Neural cell (in vitro differentiated cells): ENCODE measurements at regions not wholly inside any gene's neighbourhood (a gene's known extent, or its start where the extent isn't known, plus 50 kb on each side); places are given as distances from the start of the nearest gene placed in this dataset.

Experiments used
- H2AFZ ChIP-seq: fragments of 200-600, 300-800 bp; sonication (generic), shearing (Covaris generic); 2 replicates; pipeline ENCODE4 v1.6.0; 2014; ENCODE audit warnings: low read depth, mild to moderate bottlenecking, antibody characterized with exemption, low read length, moderate library complexity
- H3F3A ChIP-seq: fragments of 200-600 bp; shearing (Covaris generic); 2 replicates; pipeline ENCODE4 v1.6.1; 2016; ENCODE audit warnings: mild to moderate bottlenecking, moderate library complexity, mixed read lengths, antibody characterized with exemption, low read length; ENCODE audit not compliant: insufficient read depth, poor library complexity, severe bottlenecking
- H3K27ac ChIP-seq: fragments of 200-600, 300-800 bp; sonication (generic), shearing (Covaris generic); 2 replicates; pipeline ENCODE4 v1.5.1; 2014; ENCODE audit warnings: mild to moderate bottlenecking, low read length, moderate library complexity
- H3K27me3 ChIP-seq: fragments of 300-800, 200-600 bp; sonication (generic), shearing (Covaris generic); 2 replicates; pipeline ENCODE4 v1.6.0; 2014; ENCODE audit warnings: mild to moderate bottlenecking, low read depth, low read length, moderate library complexity; ENCODE audit not compliant: insufficient read depth
- H3K36me3 ChIP-seq: fragments of 300-800, 200-600 bp; sonication (generic), shearing (Covaris generic); 2 replicates; pipeline ENCODE4 v1.5.1; 2014; ENCODE audit warnings: mild to moderate bottlenecking, antibody characterized with exemption, low read length, moderate library complexity; ENCODE audit not compliant: insufficient read depth
- H3K4me2 ChIP-seq: fragments of 300-800, 200-600 bp; sonication (generic), shearing (Covaris generic); 2 replicates; pipeline ENCODE4 v1.6.0; 2014; ENCODE audit warnings: mild to moderate bottlenecking, low read length
- H3K4me3 ChIP-seq: fragments of 300-800, 200-600 bp; sonication (generic), shearing (Covaris generic); 2 replicates; pipeline ENCODE4 v1.5.1; 2014; ENCODE audit warnings: mild to moderate bottlenecking, low read length, moderate library complexity
- H3K79me2 ChIP-seq: fragments of 200-600 bp; shearing (Covaris generic); replicated peaks from 2 replicates; pipeline ENCODE4 v1.6.0; 2014; ENCODE audit warnings: mild to moderate bottlenecking, low read length, moderate library complexity; ENCODE audit not compliant: insufficient read depth
- H3K9ac ChIP-seq: fragments of 300-800, 200-600 bp; sonication (generic), shearing (Covaris generic); 2 replicates; pipeline ENCODE4 v1.6.1; 2016; ENCODE audit warnings: mild to moderate bottlenecking, low read length, mixed read lengths
- H3K9me2 ChIP-seq: fragments of 200-600 bp; shearing (Covaris generic); 2 replicates; pipeline ENCODE4 v1.6.1; 2016; ENCODE audit warnings: mild to moderate bottlenecking, low read length, mixed read lengths; ENCODE audit not compliant: insufficient read depth
- H3K9me3 ChIP-seq: fragments of 200-600, 300-800 bp; sonication (generic), shearing (Covaris generic); 2 replicates; pipeline ENCODE4 v1.6.1; 2016; ENCODE audit warnings: mild to moderate bottlenecking, mixed run types, low read length, moderate library complexity, mixed read lengths
- H4K20me1 ChIP-seq: fragments of 200-600 bp; shearing (Covaris generic); 2 replicates; pipeline ENCODE4 v1.6.1; 2016; ENCODE audit warnings: mild to moderate bottlenecking, mixed run types; ENCODE audit not compliant: insufficient read depth
- EP300 ChIP-seq: fragments of 450-650 bp; conservative IDR thresholded peaks from 2 replicates; pipeline ENCODE4 v1.6.1; 2014; ENCODE audit warnings: antibody characterized with exemption, mild to moderate bottlenecking, moderate library complexity; ENCODE audit not compliant: poor library complexity, severe bottlenecking
- EZH2 ChIP-seq: fragments of 200-600, 300-800 bp; shearing (Covaris generic), sonication (generic); IDR thresholded peaks from 2 replicates; pipeline ENCODE4 v1.6.1; 2014; ENCODE audit warnings: antibody characterized with exemption, low read length, borderline replicate concordance, mild to moderate bottlenecking; ENCODE audit not compliant: insufficient read depth, poor library complexity, severe bottlenecking
- MXI1 ChIP-seq: fragments of 450-650 bp; conservative IDR thresholded peaks from 2 replicates; pipeline ENCODE4 v1.6.1; 2014; ENCODE audit warnings: antibody characterized with exemption, mild to moderate bottlenecking; ENCODE audit not compliant: poor library complexity, severe bottlenecking
- POLR2AphosphoS5 ChIP-seq: IDR thresholded peaks from 2 replicates; pipeline ENCODE4 v1.6.1; 2012
- RAD21 ChIP-seq: fragments of 450-650 bp; conservative IDR thresholded peaks from 2 replicates; pipeline ENCODE4 v1.6.1; 2014; ENCODE audit warnings: antibody characterized with exemption, mild to moderate bottlenecking, moderate library complexity
- SMC3 ChIP-seq: fragments of 450-650 bp; conservative IDR thresholded peaks from 2 replicates; pipeline ENCODE4 v1.6.1; 2014; ENCODE audit warnings: antibody characterized with exemption, mild to moderate bottlenecking, moderate library complexity; ENCODE audit not compliant: poor library complexity
- TAF1 ChIP-seq: IDR thresholded peaks from 2 replicates; pipeline ENCODE4 v1.6.1; 2012; ENCODE audit warnings: low read depth
- TF ChIP-seq, protein P1 (sequence below): fragments of 450-650 bp; IDR thresholded peaks from 2 replicates; pipeline ENCODE4 v1.5.1; 2014; ENCODE audit warnings: antibody characterized with exemption, mild to moderate bottlenecking, moderate library complexity; ENCODE audit not compliant: poor library complexity, severe bottlenecking
- TF ChIP-seq, protein P2 (sequence below): IDR thresholded peaks from 2 replicates; pipeline ENCODE4 v1.6.1; 2012; ENCODE audit warnings: borderline replicate concordance

DNA sequence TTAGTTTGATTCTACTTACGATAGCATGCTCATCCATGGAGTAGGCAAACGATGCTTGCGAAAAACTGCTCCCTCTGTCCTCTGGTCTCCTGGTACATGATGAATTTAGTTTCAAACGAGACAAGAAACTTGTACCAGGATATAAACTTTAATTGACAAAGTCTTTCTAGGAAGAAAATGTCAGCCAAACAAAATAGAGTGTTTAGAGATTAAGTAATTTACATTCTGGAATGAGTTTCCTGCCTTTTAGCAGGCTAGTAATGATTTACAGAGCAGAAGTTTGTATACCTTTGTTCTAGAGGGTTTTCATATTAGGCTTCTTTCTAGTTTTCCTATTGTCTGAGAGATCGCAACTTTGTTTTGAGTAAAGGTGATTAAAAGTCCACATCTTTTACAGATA, 206.9 kb downstream of the RPL10L start:
- Histone ChIP-seq H2AFZ (no peak overlapping the region), H3K9me2 (no peaks in the 10 kb centered on the region)
- TF ChIP-seq SMC3 (no peak), TAF1 (no peak), POLR2AphosphoS5 (no peak), EP300 (no peak), EZH2 (no peak), MXI1 (no peak), RAD21 (no peak)
- TF ChIP-seq, protein P1, sequence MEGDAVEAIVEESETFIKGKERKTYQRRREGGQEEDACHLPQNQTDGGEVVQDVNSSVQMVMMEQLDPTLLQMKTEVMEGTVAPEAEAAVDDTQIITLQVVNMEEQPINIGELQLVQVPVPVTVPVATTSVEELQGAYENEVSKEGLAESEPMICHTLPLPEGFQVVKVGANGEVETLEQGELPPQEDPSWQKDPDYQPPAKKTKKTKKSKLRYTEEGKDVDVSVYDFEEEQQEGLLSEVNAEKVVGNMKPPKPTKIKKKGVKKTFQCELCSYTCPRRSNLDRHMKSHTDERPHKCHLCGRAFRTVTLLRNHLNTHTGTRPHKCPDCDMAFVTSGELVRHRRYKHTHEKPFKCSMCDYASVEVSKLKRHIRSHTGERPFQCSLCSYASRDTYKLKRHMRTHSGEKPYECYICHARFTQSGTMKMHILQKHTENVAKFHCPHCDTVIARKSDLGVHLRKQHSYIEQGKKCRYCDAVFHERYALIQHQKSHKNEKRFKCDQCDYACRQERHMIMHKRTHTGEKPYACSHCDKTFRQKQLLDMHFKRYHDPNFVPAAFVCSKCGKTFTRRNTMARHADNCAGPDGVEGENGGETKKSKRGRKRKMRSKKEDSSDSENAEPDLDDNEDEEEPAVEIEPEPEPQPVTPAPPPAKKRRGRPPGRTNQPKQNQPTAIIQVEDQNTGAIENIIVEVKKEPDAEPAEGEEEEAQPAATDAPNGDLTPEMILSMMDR: no peak
- TF ChIP-seq, protein P2, sequence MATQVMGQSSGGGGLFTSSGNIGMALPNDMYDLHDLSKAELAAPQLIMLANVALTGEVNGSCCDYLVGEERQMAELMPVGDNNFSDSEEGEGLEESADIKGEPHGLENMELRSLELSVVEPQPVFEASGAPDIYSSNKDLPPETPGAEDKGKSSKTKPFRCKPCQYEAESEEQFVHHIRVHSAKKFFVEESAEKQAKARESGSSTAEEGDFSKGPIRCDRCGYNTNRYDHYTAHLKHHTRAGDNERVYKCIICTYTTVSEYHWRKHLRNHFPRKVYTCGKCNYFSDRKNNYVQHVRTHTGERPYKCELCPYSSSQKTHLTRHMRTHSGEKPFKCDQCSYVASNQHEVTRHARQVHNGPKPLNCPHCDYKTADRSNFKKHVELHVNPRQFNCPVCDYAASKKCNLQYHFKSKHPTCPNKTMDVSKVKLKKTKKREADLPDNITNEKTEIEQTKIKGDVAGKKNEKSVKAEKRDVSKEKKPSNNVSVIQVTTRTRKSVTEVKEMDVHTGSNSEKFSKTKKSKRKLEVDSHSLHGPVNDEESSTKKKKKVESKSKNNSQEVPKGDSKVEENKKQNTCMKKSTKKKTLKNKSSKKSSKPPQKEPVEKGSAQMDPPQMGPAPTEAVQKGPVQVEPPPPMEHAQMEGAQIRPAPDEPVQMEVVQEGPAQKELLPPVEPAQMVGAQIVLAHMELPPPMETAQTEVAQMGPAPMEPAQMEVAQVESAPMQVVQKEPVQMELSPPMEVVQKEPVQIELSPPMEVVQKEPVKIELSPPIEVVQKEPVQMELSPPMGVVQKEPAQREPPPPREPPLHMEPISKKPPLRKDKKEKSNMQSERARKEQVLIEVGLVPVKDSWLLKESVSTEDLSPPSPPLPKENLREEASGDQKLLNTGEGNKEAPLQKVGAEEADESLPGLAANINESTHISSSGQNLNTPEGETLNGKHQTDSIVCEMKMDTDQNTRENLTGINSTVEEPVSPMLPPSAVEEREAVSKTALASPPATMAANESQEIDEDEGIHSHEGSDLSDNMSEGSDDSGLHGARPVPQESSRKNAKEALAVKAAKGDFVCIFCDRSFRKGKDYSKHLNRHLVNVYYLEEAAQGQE: no peak

DNA sequence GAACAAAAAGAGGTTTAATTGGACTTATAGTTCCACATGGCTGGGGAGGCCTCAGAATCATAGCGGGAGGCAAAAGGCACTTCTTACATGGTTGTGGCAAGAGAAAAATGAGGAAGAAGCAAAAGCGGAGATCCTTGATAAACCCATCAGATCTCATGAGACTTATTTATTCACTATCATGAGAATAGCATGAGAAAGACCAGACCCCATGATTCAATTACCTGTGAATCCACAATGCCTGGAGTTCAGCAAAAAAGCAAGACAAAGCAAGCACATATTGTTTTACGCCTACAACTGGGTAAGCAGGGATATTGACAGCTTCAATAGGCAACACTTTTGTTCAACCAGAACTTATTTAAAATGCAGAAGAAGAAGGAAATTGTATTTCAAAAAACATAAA, 218.2 kb downstream of the RPL10L start:
- H3K4me2 ChIP-seq: no peak overlapping the region
- H3K9me3 ChIP-seq: no peaks in the 10 kb centered on the region

More for the DNA sequence above, 206.9 kb downstream of the RPL10L start:
- Histone ChIP-seq H3K4me3 (no peak overlapping the region), H3K36me3 (no peaks in the 10 kb centered on the region), H3K9me3 (no peaks in the 10 kb centered on the region), H3K9ac (no peak overlapping the region), H4K20me1 (no peaks in the 10 kb centered on the region), H3K27me3 (no peaks in the 10 kb centered on the region), H3K79me2 (no peaks in the 10 kb centered on the region), H3F3A (no peaks in the 10 kb centered on the region), H3K4me2 (no peak overlapping the region), H3K27ac (no peak overlapping the region)

More for the DNA sequence above, 218.2 kb downstream of the RPL10L start:
- Histone ChIP-seq H3K27me3 (no peaks in the 10 kb centered on the region), H4K20me1 (no peaks in the 10 kb centered on the region), H3K36me3 (no peaks in the 10 kb centered on the region), H3K4me3 (no peak overlapping the region), H3K27ac (no peak overlapping the region), H3K9ac (no peak overlapping the region), H3K9me2 (no peaks in the 10 kb centered on the region), H3K79me2 (no peaks in the 10 kb centered on the region), H2AFZ (no peak overlapping the region), H3F3A (no peaks in the 10 kb centered on the region)
- TF ChIP-seq EP300 (no peak), EZH2 (no peak), MXI1 (no peak), TAF1 (no peak), RAD21 (no peak), SMC3 (no peak), POLR2AphosphoS5 (no peak)
- TF ChIP-seq, protein P2: no peak
- TF ChIP-seq, protein P1: no peak
